ENCODE measurements at regions not wholly inside any gene's neighbourhood (a gene's known extent, or its start where the extent isn't known, plus 50 kb on each side); places are given as distances from the start of the nearest gene placed in this dataset.

GRCh38 chr10:64014281-64014680 lies 493.1 kb downstream of the REEP3 start:
- Mint-ChIP-seq H3K27me3 (ENCODE audit: low read depth, poor library complexity) (no peaks in the 10 kb centered on the region), H3K9me3 (peaks cover 5% of the 10 kb centered on the region), H3K4me1 (peaks cover 13% of the 10 kb centered on the region), H3K27ac (no peak overlapping the region), H3K4me3 (no peak overlapping the region), H3K36me3 (ENCODE audit: low read depth) (no peaks in the 10 kb centered on the region)
- no peak for TF ChIP-seq CTCF (IDR thresholded peaks at IDR 0.05)
- no peak for DNase-seq

- no peak for DNase-seq
- Mint-ChIP-seq H3K9me3 (peaks cover 25% of the 10 kb centered on the region), H3K4me3 (no peak overlapping the region), H3K36me3 (ENCODE audit: low read depth) (no peaks in the 10 kb centered on the region), H3K27ac (no peak overlapping the region), H3K27me3 (ENCODE audit: low read depth, poor library complexity) (peaks cover 2% of the 10 kb centered on the region), H3K4me1 (no peaks in the 10 kb centered on the region)
- no peak for TF ChIP-seq CTCF (IDR thresholded peaks at IDR 0.05)
Measured at GRCh38 chr10:64023926-64024470, 502.8 kb downstream of the REEP3 start.

- H3K27me3 Mint-ChIP-seq (ENCODE audit: low read depth, poor library complexity) = no peaks in the 10 kb centered on the region
- H3K4me3 Mint-ChIP-seq = no peak overlapping the region
- no peak for DNase-seq
- no peak overlapping the region for H3K27ac Mint-ChIP-seq
- peaks cover 32% of the 10 kb centered on the region for H3K4me1 Mint-ChIP-seq
- no peak for TF ChIP-seq CTCF (IDR thresholded peaks at IDR 0.05)
- H3K36me3 Mint-ChIP-seq (ENCODE audit: low read depth) = no peaks in the 10 kb centered on the region
- no peaks in the 10 kb centered on the region for H3K9me3 Mint-ChIP-seq
Measured at GRCh38 chr10:64033711-64034110, 512.5 kb downstream of the REEP3 start.

- Mint-ChIP-seq H3K4me1 (peaks cover 38% of the 10 kb centered on the region), H3K4me3 (no peak overlapping the region), H3K9me3 (no peaks in the 10 kb centered on the region), H3K36me3 (ENCODE audit: low read depth) (no peaks in the 10 kb centered on the region), H3K27ac (peak overlapping the region; percentile 81), H3K27me3 (ENCODE audit: low read depth, poor library complexity) (no peaks in the 10 kb centered on the region)
- no peak for TF ChIP-seq CTCF (IDR thresholded peaks at IDR 0.05)
- DNase-seq = no peak
Measured at GRCh38 chr10:64036321-64036930, 515.2 kb downstream of the REEP3 start.

GRCh38 chr10:64037071-64037661 lies 516.0 kb downstream of the REEP3 start:
- Mint-ChIP-seq H3K4me3 (peak overlapping the region; percentile 10), H3K27ac (peak overlapping the region; percentile 58), H3K4me1 (peaks cover 38% of the 10 kb centered on the region), H3K9me3 (no peaks in the 10 kb centered on the region), H3K36me3 (ENCODE audit: low read depth) (no peaks in the 10 kb centered on the region), H3K27me3 (ENCODE audit: low read depth, poor library complexity) (no peaks in the 10 kb centered on the region)
- no peak for TF ChIP-seq CTCF (IDR thresholded peaks at IDR 0.05)
- peak; percentile 10 for DNase-seq

GRCh38 chr10:64038107-64038506 lies 516.9 kb downstream of the REEP3 start:
- no peak for DNase-seq
- H3K27me3 Mint-ChIP-seq (ENCODE audit: low read depth, poor library complexity) = no peaks in the 10 kb centered on the region
- no peaks in the 10 kb centered on the region for H3K9me3 Mint-ChIP-seq
- H3K4me3 Mint-ChIP-seq = no peak overlapping the region
- H3K4me1 Mint-ChIP-seq = peaks cover 38% of the 10 kb centered on the region
- no peak for TF ChIP-seq CTCF (IDR thresholded peaks at IDR 0.05)
- H3K27ac Mint-ChIP-seq = peak overlapping the region; percentile 40
- H3K36me3 Mint-ChIP-seq (ENCODE audit: low read depth) = no peaks in the 10 kb centered on the region
